ENCODE measurements at regions not wholly inside any gene's neighbourhood (a gene's known extent, or its start where the extent isn't known, plus 50 kb on each side); places are given as distances from the start of the nearest gene placed in this dataset.

DNA sequence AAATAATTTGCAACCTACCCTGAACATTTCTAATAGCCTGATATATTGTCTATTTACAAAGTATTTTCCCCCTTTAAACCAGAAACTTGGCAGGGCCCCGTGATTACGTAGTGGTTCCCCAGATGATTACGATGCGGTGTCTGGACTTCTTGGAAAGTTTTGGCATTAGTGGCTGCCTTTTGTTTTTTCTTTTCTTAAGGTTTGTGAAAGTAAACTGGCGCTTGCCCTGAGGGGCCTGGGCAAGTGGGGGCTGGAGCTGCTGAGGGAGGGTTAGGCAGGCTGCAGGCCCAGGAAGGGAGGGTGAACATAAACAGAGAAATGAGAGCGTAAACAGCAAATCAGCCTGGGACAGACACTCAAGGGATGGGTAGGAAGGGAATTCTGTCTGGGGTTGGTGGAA is 123.6 kb upstream of the MSX1 start:
- no peak for TF ChIP-seq CTCF (IDR thresholded peaks at IDR 0.05 in 8 of 11, conservative IDR thresholded peaks at IDR 0.05 in 3 of 11)
- TF ChIP-seq POLR2AphosphoS5 (IDR thresholded peaks at IDR 0.05) = no peak
- TF ChIP-seq POLR2A (IDR thresholded peaks at IDR 0.05) = no peak

Data from spleen (tissue), 7 donors.